Heart left ventricle (tissue), 13 donors: ENCODE measurements at regions not wholly inside any gene's neighbourhood (a gene's known extent, or its start where the extent isn't known, plus 50 kb on each side); places are given as distances from the start of the nearest gene placed in this dataset.

ENCODE experiments used
- CTCF ChIP-seq, 12 donors: fragments of 200-600 bp; sonication (generic) in 4 of 12; IDR thresholded peaks; one replicate each; pipeline versions ENCODE4 v1.5.0 to v1.8.0; 2018 to 2022; ENCODE audit warnings: antibody characterized with exemption in 12 of 12, mild to moderate bottlenecking in 5 of 12
- POLR2A ChIP-seq, 2 donors: fragments of 450-650 bp; IDR thresholded peaks; one replicate each; pipeline ENCODE4 v1.6.1; 2017; ENCODE audit warnings: antibody characterized with exemption in 2 of 2, mild to moderate bottlenecking in 2 of 2, moderate library complexity in 2 of 2
- donor health status: ischemic (EF 13 %, LVEDD 7.1; RV severe dilation, severe dysfunction).
- donor health status: DM: no; HTN: yes; CAD: no.
- donor health status: DM: no; HTN: no; CAD: no.
- donor health status: ischemic (EF 25% LVEDD 6.9; RV normal size, moderate dysfunction).
- donor health status: ischemic (EF 25% LVEDD 5.7; RV mildly dilated, moderate dysfunction).
- donor health status: ischemic (EF 35%, LVEDD 5.7; RV mildly dilated, moderate dysfunction).
- donor health status: nonischemic (EF 11% LVEDD 7.7; RV severe dilation, severe dysfunction).
- donor health status: DM: yes; HTN: yes; CAD: no.
- donor health status: PGD.
- donor health status: ischemic (EF 29% LVEDD 5.4; RV normal size, mild dysfunction).
- donor health status: nonischemic (EF 23%, LVEDD 6.1; RV moderate dilation, normal function).

- TF ChIP-seq CTCF (IDR thresholded peaks at IDR 0.05) (no peak), POLR2A (IDR thresholded peaks at IDR 0.05) (no peak)
These were observed 122.6 kb upstream of the PHACTR1 start for GRCh38 chr6:12593771-12594529.
